ENCODE measurements at regions not wholly inside any gene's neighbourhood (a gene's known extent, or its start where the extent isn't known, plus 50 kb on each side); places are given as distances from the start of the nearest gene placed in this dataset.

GRCh38 chr5:152140347-152140746 is 215.7 kb upstream of the GLRA1 start:
- no peak overlapping the region for H3K27ac Mint-ChIP-seq
- peaks cover 0 to 6% of the 10 kb centered on the region in 2 donors for H3K27me3 Mint-ChIP-seq (ENCODE audit: low read depth in 2 of 2)
- no peaks in the 10 kb centered on the region for H3K36me3 Mint-ChIP-seq
- H3K4me1 Mint-ChIP-seq = no peaks in the 10 kb centered on the region
- ATAC-seq (no peak), DNase-seq (no peak)
- Histone ChIP-seq H3K9me3 (ENCODE audit: control insufficient read depth, insufficient read depth, low read length) (no peaks in the 10 kb centered on the region), H3K27me3 (ENCODE audit: control insufficient read depth, insufficient read depth, low read length) (no peaks in the 10 kb centered on the region), H3K27ac (ENCODE audit: low read length) (no peak overlapping the region), H3K36me3 (ENCODE audit: control insufficient read depth, insufficient read depth, low read length) (no peaks in the 10 kb centered on the region), H3K4me3 (ENCODE audit: low read length) (no peak overlapping the region), H3K4me1 (ENCODE audit: control insufficient read depth, insufficient read depth, low read length) (no peaks in the 10 kb centered on the region)
- no peaks in the 10 kb centered on the region for H3K9me3 Mint-ChIP-seq
- WGBS (ENCODE audit: insufficient coverage) = no CpG with 5 or more reads among the region's 1 CpG
- no peak for TF ChIP-seq CTCF (IDR thresholded peaks at IDR 0.05)
- intact Hi-C loops (cut with micrococcal nuclease) = loop anchor here (5.0 to 10.0 kb wide), 2 partner anchors 367 to 696 kb away; partner anchors contain the start of gene SLC36A1
- H3K4me3 Mint-ChIP-seq = no peak overlapping the region

GRCh38 chr5:152137063-152137462 is 212.4 kb upstream of the GLRA1 start:
- no peak overlapping the region for H3K4me3 ChIP-seq (ENCODE audit: low read length)
- Mint-ChIP-seq H3K36me3 (no peaks in the 10 kb centered on the region), H3K4me3 (no peak overlapping the region), H3K9me3 (no peaks in the 10 kb centered on the region), H3K27ac (no peak overlapping the region), H3K27me3 (ENCODE audit: low read depth in 2 of 2) (peaks cover 0 to 10% of the 10 kb centered on the region in 2 donors), H3K4me1 (no peaks in the 10 kb centered on the region)
- no peak for DNase-seq
- TF ChIP-seq CTCF (IDR thresholded peaks at IDR 0.05) = no peak
- no peak overlapping the region for H3K27ac ChIP-seq (ENCODE audit: low read length)
- no peak for ATAC-seq
- H3K4me1 ChIP-seq (ENCODE audit: control insufficient read depth, insufficient read depth, low read length) = no peaks in the 10 kb centered on the region
- H3K9me3 ChIP-seq (ENCODE audit: control insufficient read depth, insufficient read depth, low read length) = no peaks in the 10 kb centered on the region
- 39% methylated on average over 4 of the region's 4 CpGs for WGBS (ENCODE audit: insufficient coverage)
- intact Hi-C loops (cut with micrococcal nuclease) = no loop called here
- no peaks in the 10 kb centered on the region for H3K27me3 ChIP-seq (ENCODE audit: control insufficient read depth, insufficient read depth, low read length)
- no peaks in the 10 kb centered on the region for H3K36me3 ChIP-seq (ENCODE audit: control insufficient read depth, insufficient read depth, low read length)

GRCh38 chr5:152136321-152136720 is 211.7 kb upstream of the GLRA1 start:
- no peaks in the 10 kb centered on the region for H3K9me3 Mint-ChIP-seq
- no peaks in the 10 kb centered on the region for H3K36me3 ChIP-seq (ENCODE audit: control insufficient read depth, insufficient read depth, low read length)
- H3K4me1 Mint-ChIP-seq = no peaks in the 10 kb centered on the region
- no peak overlapping the region for H3K4me3 Mint-ChIP-seq
- no peak for DNase-seq
- intact Hi-C loops (cut with micrococcal nuclease) = no loop called here
- WGBS (ENCODE audit: insufficient coverage) = 89% methylated on average over 6 of the region's 6 CpGs
- H3K4me1 ChIP-seq (ENCODE audit: control insufficient read depth, insufficient read depth, low read length) = no peaks in the 10 kb centered on the region
- no peak overlapping the region for H3K4me3 ChIP-seq (ENCODE audit: low read length)
- no peak for ATAC-seq
- H3K27me3 ChIP-seq (ENCODE audit: control insufficient read depth, insufficient read depth, low read length) = no peaks in the 10 kb centered on the region
- no peak for TF ChIP-seq CTCF (IDR thresholded peaks at IDR 0.05)
- H3K27me3 Mint-ChIP-seq (ENCODE audit: low read depth in 2 of 2) = peaks cover 0 to 10% of the 10 kb centered on the region in 2 donors
- no peaks in the 10 kb centered on the region for H3K9me3 ChIP-seq (ENCODE audit: control insufficient read depth, insufficient read depth, low read length)
- no peak overlapping the region for H3K27ac ChIP-seq (ENCODE audit: low read length)
- no peaks in the 10 kb centered on the region for H3K36me3 Mint-ChIP-seq
- no peak overlapping the region for H3K27ac Mint-ChIP-seq

- no peak overlapping the region for H3K4me3 ChIP-seq (ENCODE audit: low read length)
- intact Hi-C loops (cut with micrococcal nuclease) = no loop called here
- no peaks in the 10 kb centered on the region for H3K9me3 ChIP-seq (ENCODE audit: control insufficient read depth, insufficient read depth, low read length)
- H3K4me1 Mint-ChIP-seq = no peaks in the 10 kb centered on the region
- DNase-seq (no peak), ATAC-seq (no peak)
- WGBS (ENCODE audit: insufficient coverage) = 52% methylated on average over 2 of the region's 2 CpGs
- no peak overlapping the region for H3K27ac ChIP-seq (ENCODE audit: low read length)
- no peak for TF ChIP-seq CTCF (IDR thresholded peaks at IDR 0.05)
- H3K9me3 Mint-ChIP-seq = no peaks in the 10 kb centered on the region
- H3K4me1 ChIP-seq (ENCODE audit: control insufficient read depth, insufficient read depth, low read length) = no peaks in the 10 kb centered on the region
- no peak overlapping the region for H3K4me3 Mint-ChIP-seq
- no peak overlapping the region for H3K27ac Mint-ChIP-seq
- H3K27me3 Mint-ChIP-seq (ENCODE audit: low read depth in 2 of 2) = peaks cover 0 to 10% of the 10 kb centered on the region in 2 donors
- no peaks in the 10 kb centered on the region for H3K36me3 ChIP-seq (ENCODE audit: control insufficient read depth, insufficient read depth, low read length)
- H3K36me3 Mint-ChIP-seq = no peaks in the 10 kb centered on the region
- H3K27me3 ChIP-seq (ENCODE audit: control insufficient read depth, insufficient read depth, low read length) = no peaks in the 10 kb centered on the region
These were observed 211.2 kb upstream of the GLRA1 start for GRCh38 chr5:152135827-152136226.

Measured in natural killer cell (primary cell).